Epithelial cell of prostate (primary cell): ENCODE measurements at regions not wholly inside any gene's neighbourhood (a gene's known extent, or its start where the extent isn't known, plus 50 kb on each side); places are given as distances from the start of the nearest gene placed in this dataset.

Experiments
- DNase-seq: peaks from one replicate; pipeline ENCODE4 v3.0.0-alpha.2; 2011; ENCODE audit warnings: low read depth, low spot score
- H3K27ac ChIP-seq: fragments of 450-650 bp; 2 replicates; pipeline ENCODE4 v1.5.1; 2017; ENCODE audit warnings: mild to moderate bottlenecking

DNA sequence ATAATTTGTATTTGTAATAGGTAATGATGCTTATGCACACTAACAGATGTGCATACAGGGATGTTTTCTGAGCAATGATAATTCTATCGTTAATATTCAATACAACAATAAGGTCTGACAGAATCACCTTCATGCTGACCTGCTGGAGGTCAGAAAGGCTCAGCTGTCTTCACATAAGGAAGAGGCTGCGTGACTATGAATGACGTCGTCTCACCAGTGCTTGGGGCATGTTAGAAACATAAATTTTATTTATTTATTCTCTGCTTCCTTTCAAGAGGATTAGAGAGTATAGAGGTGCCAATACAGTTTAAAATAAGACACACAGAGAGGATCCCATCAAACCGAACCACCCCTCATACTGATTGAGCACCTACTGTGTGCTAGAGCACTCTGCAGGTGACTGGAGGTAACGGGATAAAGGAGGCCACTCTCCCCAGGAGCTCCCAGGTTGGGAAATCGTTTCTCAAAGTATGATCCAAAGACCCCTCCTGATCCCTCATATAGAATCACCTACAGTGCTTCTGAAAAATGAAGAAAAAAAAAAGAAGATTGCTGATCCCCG is 265.6 kb upstream of the NPVF start:
- no peak overlapping the region for H3K27ac ChIP-seq

DNA sequence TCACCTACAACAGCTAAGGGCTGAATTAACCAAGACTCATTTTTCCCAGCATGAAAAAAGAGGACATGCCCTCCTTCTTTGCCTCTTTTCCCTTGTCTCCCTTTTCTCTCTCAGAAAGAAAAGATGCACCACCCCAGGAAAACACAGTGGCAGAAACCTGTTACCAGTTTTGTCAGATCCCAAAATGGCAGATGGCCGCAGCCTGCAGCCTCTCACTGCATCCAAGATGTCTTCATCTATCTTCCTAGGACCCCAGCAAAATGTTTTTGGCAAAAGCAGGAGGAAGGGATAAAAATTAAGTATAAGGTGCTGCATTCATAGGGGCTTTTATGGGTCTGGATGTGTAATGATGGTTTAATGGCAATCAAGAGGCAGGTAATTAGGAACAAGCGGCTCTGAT is 266.6 kb upstream of the NPVF start:
- H3K27ac ChIP-seq: no peak overlapping the region
- no peak for DNase-seq

More for the DNA sequence above, 265.6 kb upstream of the NPVF start:
- DNase-seq: no peak

DNA sequence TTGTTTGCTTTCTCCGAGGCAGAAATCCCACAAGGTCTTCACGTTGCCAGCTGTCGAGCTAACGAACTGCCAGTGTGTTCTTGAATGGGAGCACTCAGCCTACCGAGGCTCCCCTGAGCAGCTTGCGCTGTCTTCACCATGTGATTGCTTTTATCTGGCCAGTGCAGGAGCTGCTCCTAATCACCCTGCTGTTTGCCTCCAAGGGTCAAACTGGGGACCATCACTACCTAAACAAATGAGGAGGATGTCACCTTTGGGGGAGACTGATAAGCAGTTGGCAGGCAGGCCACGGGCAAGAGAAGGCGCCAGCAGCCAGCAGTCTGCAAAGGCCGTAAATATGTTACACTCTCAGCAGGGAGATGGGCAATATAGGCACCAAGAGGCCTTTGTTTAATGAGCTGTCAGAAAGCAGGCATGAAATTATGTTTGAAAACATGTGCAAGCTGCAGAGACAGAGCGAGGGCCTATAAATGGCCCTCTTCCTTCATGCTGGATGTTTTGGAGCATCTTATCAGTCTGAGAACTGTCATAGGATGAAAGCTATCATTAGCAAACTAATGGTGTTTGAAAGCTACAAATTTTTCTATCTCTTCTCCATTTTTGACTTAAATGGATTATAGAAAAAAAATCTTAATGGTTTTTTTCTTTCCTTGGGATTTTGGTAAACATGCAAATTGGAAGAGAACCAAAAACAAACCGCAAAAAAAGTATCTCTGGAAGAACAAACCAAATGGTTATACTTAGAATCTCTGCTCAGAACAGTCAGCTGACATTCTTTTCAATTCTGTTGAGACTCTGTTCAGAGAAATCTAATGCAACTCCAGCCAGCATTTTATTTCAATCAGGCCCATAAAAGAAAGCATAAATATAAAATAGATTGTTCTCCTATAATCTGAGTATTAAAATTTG is 267.3 kb upstream of the NPVF start:
- no peak for DNase-seq
- H3K27ac ChIP-seq: no peak overlapping the region

DNA sequence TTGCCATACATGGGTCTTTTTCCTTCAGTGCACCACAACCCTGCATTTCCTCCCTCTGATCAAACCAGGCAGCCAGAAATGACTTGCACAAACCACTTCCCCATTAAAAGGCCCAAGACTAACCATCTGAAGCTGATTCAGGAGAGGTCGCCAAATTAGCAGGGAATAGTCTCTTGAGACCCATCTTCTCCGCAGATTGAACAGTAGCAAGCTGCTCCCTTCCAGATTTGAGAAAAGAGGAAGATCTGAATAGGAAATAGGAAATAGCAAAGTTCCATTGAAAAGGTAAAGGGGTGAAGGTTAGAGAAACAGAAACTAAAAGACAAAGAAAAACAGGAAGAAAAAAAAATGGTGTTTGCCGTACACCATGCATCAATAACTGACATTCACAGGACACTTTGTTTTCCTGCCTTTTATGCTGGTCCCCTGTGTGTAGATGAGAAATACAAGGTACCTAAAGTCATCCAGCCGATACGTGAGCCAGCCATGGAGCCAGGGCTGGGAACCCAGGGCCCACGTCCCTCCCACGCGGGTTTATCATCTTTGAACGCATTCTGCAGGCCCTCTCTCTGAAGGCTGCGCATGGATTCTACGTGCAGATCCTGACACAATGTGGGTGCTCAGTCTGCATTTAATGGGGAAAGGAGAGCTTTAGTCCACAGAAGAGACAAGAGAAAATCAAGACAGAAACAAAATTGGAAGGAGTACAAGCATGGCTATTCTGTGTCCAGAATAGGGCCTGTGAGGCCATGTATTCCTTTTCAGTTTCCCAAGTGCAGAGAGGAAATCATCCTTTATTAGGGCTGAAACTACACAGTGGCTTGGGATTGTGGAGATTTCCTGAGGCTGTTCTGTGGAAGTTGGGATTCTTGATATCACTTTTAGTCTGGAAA is 268.4 kb upstream of the NPVF start:
- DNase-seq: no peak
- H3K27ac ChIP-seq: no peak overlapping the region

DNA sequence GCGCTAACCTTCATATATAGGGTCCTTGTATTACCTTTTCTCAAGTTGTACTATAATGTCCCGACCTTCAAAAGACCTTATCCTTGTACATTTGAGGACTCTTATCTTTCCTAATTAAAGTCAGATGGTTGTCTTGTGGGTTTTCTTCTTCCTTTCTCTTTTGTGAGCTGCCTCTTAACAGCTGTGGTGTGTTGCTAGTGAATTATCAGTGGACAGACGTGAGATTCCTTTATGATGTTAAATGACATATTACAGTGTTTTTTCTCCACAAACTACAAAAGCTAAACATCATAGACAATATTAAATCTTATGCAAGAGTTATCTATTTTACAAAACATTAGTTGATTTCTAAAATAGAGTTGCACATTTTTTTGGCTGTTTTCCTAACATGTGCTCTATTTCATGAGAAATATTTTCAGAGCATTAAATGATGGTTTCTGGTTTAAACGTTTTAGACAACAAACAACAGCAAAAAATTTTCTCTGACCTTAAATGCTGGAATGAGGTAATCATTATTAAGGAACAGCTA is 272.2 kb upstream of the NPVF start:
- no peak for DNase-seq
- H3K27ac ChIP-seq: no peak overlapping the region

DNA sequence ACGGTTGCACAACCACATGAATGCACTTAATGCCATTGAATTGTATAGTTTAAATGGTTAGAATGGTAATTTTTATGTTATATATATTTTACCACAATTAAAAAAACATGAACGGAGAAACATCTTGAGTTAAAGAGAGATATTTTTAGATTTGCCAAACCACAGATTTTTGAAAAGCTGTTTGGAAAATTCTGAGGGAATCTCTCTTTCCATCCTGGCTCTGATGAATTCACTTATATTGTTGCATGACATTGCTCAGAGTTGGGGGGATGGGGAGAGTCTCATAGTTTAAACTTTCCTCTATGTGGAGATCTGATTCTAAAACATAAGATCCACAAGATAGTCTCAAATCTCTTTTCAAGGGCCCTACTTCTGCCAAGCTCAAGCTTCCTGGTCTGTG is 275.0 kb upstream of the NPVF start:
- DNase-seq: no peak

DNA sequence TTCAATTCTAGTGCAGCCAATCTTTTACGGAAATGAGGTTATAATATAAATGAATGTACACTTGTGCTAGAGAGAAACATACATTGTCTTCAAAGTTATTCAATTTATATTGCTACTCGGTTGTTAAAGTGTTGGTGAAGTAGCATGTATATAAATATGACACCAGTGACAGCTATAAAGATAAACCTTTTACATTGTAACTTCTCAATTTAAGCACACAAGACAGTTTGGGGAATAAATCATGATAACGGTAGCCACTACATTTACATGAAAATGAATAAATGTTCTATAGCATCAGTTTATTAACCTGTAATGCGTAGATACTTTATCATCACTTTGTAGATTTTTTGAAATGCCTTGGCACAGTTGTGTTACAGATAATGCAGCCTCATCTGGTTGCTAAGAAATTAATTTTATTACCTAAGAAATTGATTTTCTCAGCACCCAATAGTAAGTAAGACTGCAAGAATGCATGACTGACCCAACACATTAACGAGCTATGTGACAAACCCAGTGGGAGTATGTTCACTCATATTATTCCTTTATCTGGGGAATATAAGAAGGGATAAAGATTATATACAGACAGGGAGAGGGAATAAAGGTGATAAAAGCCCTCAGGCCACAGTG is 283.9 kb upstream of the NPVF start:
- no peak for DNase-seq
- no peak overlapping the region for H3K27ac ChIP-seq

More for the DNA sequence above, 275.0 kb upstream of the NPVF start:
- H3K27ac ChIP-seq: no peak overlapping the region

DNA sequence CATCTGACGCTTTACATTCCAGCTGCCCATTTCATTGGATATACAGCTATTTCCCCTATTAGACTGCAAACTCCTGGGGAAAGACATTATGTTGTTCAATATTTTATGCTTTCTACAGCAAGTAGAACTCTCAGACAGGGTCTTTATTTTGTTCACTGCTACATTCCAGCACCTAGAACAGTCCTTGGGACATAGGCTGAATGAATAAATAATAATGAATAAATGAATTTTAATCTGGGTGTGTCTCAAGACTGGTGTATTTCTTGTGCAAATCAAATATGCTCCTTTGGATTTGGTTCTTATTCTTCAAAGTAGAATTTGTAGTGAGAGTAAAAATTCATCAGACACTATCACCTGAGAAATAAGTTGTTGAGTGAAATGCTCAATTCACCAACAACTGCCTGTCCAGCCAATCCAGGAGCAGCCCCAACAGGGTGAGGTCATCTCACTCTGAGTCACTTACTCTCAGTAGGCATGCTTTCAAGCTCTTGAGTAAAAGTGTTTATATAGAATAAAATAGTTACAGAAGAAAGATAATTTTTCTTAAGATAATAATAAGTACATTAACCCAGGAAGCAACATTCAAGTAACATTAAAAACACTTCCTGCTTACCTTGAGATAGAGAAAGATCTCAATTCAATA is 287.5 kb upstream of the NPVF start:
- DNase-seq: no peak
- no peak overlapping the region for H3K27ac ChIP-seq

DNA sequence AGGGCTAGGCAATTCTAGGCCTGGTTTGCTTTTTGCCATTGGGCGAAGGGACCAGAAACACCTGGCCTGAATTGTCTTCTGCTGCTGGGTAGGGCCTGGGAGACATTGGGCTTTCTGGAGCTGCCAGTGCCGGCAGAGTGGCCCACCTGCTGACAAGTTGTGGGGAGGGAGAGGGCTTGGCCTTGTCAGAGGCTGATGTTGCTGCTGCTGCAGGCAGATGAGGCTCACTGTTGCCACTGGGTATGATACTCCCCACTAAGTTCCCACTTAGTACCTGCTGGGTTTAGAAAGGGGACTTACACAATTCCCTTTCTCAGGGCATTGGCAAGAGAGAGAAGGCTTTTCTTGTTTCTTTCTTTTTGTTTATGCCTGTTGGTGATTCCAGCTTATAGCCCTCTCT is 289.6 kb upstream of the NPVF start:
- H3K27ac ChIP-seq: no peak overlapping the region
- no peak for DNase-seq

DNA sequence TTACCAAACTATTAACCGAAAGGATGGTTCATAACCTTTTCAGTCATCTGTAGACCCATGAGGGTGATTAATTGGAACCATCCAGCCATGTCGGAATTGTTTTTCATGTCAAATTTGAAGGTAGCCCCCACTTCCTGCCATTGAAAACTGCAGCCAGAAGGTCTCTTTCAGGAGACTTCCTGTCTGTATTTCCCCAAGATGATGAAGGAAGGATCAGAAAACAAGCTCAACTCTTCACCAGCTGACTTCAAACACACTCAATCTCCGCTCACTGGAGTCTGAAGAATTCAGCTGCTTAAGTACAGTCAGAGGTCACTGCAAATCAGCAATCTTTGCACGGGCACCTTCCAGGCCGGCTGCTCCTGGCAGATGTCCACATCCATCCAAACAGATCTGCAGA is 291.7 kb upstream of the NPVF start:
- DNase-seq: no peak
- H3K27ac ChIP-seq: no peak overlapping the region

DNA sequence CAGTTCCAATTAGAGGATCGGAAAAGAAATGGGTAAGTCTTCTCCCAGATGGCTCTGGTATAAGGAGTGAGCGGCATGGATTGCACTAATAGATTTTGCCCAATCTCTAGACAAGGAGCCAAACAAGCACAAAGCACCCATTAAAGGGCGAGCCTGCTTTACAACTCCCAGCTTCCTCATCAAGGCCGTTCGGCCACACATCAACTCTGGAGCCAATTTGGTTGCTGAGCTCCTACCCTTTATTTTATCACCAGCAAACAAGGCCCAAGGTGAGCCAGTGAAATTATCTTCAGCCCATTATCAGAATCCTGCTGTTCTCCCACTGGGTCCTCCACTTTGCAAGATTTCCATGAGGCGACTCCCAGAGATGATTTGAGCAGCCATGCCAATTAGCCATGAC is 292.2 kb upstream of the NPVF start:
- no peak for DNase-seq
- H3K27ac ChIP-seq: no peak overlapping the region

DNA sequence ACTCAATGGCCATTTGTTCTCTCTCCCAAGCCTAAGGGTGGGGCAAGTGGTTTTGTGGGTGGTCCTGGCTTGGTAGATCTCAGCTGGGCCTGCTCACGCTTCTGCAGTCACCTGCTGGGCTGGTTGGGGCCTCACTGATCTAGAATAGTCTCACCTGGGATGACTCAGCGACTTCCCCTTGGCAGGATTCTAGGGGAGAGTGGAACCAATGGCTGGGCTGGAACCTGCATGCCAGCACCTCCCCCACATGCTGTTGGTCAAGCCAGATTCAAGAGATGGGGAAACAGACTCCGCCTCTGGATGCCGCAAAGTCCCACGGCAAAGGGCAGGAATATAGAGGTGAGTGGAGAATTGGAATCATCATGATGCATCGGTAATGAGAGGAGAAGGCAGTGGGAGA is 292.9 kb upstream of the NPVF start:
- no peak for DNase-seq
- no peak overlapping the region for H3K27ac ChIP-seq

DNA sequence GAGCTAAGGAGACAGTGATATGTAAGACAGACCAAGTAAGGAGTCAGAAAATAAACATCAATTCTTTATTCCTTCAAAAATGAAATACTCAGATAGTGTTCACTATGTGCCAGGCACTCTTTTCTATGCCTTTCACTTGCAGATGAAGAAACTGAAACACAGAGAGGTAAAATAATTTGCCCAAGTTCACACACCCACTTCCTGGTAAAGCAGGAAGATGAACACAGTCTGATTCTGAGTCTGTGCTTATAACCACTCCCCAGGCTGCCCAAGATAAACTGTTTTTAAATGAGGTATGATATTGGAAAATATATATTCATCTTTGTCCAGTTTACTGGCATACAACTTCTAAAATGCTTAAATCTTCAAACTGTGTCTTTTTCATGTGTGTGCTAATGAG is 294.4 kb upstream of the NPVF start:
- DNase-seq: no peak
- no peak overlapping the region for H3K27ac ChIP-seq

DNA sequence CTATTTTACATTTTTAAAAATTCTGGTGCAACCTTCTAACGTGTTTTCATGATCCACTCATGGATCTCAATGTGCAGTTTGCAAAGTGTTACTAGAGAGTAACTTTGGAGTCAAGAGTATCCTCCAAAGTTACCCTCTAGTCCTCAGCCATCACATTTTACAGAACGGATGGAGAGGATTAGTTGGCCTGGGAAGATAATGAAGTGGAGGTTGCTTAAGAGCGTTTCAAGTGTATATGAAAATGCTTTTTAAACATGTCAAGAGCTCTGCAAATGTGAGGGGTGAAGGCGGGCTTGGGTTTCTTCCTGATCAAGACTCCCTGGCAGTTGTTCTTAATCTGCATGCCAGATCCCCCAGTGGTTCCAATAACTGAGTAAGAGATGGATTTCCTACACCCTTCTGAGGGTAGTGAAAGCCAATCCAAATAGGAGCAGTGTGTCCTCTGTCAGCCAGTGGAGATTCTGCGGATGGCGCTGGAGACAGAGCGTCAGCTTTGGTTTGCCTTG is 299.4 kb upstream of the NPVF start:
- no peak for DNase-seq
- no peak overlapping the region for H3K27ac ChIP-seq

DNA sequence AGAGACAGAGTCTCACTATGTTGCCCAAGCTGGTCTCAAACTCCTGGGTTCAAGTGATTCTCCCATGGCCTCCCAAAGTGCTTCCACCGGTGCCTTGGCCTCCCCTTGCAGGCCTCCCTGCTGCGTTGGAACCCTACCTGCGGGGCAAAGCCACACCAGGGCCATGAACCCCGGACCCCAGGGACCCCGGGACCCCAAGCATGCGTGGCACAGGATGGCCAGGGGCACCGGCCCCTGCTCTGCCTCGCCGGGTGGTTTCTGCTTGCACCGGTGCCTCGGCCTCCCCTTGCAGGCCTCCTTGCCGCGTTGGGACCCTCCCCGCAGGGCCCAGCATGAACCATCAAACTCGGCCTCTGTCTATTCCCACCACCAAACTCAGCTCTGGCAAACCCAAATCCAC is 301.0 kb upstream of the NPVF start:
- DNase-seq: no peak
- no peak overlapping the region for H3K27ac ChIP-seq

DNA sequence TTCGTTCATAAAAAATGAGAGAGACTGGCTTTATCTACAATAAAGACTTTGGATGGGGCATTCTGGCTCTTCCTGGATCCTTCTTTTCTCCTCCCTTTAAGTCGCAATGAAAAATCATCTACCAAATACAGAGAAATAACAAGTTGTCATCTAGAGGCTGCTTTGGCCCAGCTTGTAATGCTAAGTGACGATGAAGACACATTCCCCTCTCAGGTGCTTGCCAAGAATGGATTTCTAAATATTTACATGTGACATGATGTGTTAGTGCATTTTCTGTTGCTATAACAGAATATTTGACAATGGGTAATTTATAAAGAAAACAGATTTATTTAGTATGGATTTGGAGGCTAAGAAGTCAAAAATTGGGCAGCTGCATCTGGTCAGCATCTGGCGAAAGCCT is 308.6 kb upstream of the NPVF start:
- H3K27ac ChIP-seq: no peak overlapping the region
- no peak for DNase-seq

DNA sequence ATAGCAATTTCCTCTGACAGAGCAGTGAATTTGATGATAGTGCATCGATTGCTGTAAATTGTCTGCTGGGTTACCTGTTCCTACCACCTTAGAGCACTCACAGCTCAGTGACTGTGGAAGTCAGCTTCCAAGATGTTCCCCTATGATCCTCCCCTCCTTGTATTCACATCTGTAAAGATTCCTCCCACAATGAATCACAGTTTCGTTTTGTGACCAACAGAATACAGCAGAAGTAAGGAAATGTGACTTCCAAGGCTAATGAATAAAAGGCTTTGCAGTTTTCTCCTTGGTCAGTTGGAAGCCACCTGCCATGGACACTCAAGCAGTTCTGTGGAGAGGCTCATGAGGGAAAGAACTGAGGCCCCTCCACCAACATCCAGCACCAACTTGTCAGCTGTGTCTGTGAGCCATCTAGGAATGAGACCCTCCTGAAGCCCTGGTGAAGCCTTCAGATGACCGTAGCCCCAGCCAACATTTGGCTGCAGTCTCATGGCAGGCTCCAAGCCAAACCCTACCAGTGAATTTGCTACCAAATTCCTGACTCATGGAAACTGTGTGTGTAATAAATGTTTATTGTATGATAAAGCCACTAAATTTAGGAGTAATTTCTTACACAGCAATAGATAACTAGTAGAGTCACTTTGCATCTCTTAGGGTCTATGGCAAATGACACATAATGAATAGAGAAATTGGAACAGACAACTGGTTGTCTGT is 309.5 kb upstream of the NPVF start:
- no peak for DNase-seq
- no peak overlapping the region for H3K27ac ChIP-seq

DNA sequence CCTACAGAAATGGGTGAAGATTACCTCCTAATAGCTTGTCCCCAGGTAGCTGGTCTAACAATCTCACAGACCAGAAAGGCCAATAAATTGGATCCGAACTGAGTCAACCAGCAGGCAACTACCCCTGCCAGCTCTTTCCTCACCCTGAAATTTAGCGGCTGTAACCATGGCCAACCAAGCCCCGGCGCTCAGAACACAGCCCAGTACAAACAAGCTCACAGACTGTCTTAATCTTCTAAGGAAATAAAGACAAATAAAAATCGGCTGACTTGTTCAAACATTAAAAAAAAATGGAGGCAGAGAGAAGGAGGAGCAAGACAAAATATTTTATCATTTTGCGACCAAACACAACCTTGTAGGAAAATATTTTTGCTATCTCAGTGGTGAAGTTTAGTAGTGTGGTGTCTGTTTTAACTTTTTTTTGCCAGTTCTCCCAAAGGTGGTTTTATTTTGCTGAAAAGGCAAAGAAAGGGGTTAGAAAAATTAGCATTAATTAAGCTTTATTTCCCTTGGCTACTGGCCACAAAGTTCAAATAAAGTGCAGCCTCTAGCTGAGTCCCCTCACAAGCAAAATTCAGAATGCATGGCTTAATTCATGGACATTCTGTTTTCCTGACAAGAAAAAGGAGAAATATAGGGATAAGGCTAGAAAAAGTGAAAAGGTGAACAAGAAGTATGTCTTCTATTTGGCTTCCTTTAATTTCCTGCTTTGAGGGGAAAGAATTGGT is 313.0 kb upstream of the NPVF start:
- H3K27ac ChIP-seq: no peak overlapping the region
- no peak for DNase-seq
